Gastrocnemius medialis (tissue), 4 donors: ENCODE measurements at regions not wholly inside any gene's neighbourhood (a gene's known extent, or its start where the extent isn't known, plus 50 kb on each side); places are given as distances from the start of the nearest gene placed in this dataset.

Source experiments
- ATAC-seq, 2 donors: fragments of 150-250 bp; one replicate each; pipeline ENCODE4 v1.9.1; 2016
- DNase-seq, 2 donors: peaks; one replicate each; pipeline ENCODE4 v3.0.0-alpha.2; 2019
- H3K27ac ChIP-seq, 4 donors: fragments of 200-600 bp; sonication (generic); 1 replicate in 1 of 4; 2 replicates in 3 of 4; pipeline ENCODE4 v1.5.1; 2016 to 2018; ENCODE audit warnings: mild to moderate bottlenecking in 2 of 4, moderate library complexity in 1 of 4
- H3K27me3 ChIP-seq, 3 donors: fragments of 200-600 bp; sonication (generic) in 2 of 3; 1 replicate in 1 of 3; 2 replicates in 2 of 3; pipeline versions ENCODE4 v1.5.1 to v1.6.0; 2016 to 2019; ENCODE audit warnings: mild to moderate bottlenecking in 1 of 3, moderate library complexity in 1 of 3
- H3K36me3 ChIP-seq, 2 donors: fragments of 200-600 bp; sonication (generic) in 1 of 2; one replicate each; pipeline ENCODE4 v1.5.1; 2017 to 2018
- H3K4me1 ChIP-seq, 2 donors: fragments of 200-600 bp; sonication (generic) in 1 of 2; one replicate each; pipeline ENCODE4 v1.5.1; 2016 to 2017; ENCODE audit warnings: mild to moderate bottlenecking in 2 of 2
- H3K4me3 ChIP-seq, 4 donors: fragments of 200-600 bp; sonication (generic) in 3 of 4; 1 replicate in 1 of 4; 2 replicates in 3 of 4; pipeline ENCODE4 v1.5.1; 2016 to 2019; ENCODE audit warnings: mild to moderate bottlenecking in 2 of 4
- H3K9me3 ChIP-seq, 3 donors: fragments of 200-600 bp; sonication (generic) in 2 of 3; 1 replicate in 1 of 3; 2 replicates in 2 of 3; pipeline ENCODE4 v1.5.1; 2016 to 2019
- POLR2A ChIP-seq, 2 donors: fragments of 450-650 bp; IDR thresholded peaks; one replicate each; pipeline ENCODE4 v1.6.1; 2017; ENCODE audit warnings: antibody characterized with exemption in 2 of 2, mild to moderate bottlenecking in 2 of 2, moderate library complexity in 2 of 2
- in situ Hi-C, 4 donors: fragments of 200-750 bp; cut with MboI; loops; one replicate each; pipeline versions ENCODE4 v1.15.0 to v1.8.0; 2017; ENCODE audit warnings: low sequenced_read_pairs in 4 of 4
- intact Hi-C: fragments of 100-400 bp; cut with DNase I; formaldehyde crosslinking; loops from one replicate; pipeline ENCODE4 v1.15.1; 2023; ENCODE audit warnings: low total_unique reads
- TF ChIP-seq, protein P1 (sequence below), 5 experiments: fragments of 450-650 bp in 3 of 5; fragments of 200-600 bp in 2 of 5; sonication (generic) in 2 of 5; IDR thresholded peaks in 4 of 5; conservative IDR thresholded peaks in 1 of 5; 1 replicate in 4 of 5; 2 replicates in 1 of 5; pipeline ENCODE4 v1.5.1; 2016 to 2019; ENCODE audit warnings: antibody characterized with exemption in 5 of 5, mild to moderate bottlenecking in 3 of 5, moderate library complexity in 3 of 5

DNA sequence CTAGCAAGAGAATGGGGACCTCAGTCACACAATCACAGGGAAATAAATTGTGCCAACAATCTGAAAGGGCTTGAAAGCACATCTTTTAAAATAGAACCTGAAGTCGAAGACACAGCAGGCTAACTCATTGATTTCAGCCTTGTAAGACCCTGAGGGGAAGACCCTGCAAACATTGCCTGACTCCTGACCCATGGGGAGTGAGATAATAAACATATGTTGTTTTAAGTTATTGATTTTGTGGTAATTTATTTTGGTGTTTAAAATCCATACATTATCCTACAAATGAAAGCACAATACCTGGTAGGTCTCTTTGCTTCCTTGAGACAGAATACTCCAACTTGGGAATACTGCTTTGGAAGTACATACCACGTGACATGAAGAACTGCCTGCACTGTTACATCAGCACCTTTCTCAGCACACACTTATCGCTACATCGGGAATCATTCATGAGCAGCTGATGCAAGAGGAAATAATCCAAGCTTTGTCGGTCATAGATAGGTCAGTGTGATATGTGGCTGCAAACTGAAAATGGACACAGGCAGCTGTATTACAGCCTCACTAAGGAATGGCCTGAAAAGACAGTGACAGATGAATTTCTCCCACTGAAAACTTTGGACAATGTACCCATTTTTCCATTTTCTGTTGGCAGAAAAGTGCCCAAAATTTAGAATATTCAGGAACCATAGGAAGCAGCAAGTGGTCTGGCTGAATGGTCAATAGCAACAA, 494.5 kb upstream of the MAP2 start:
- Histone ChIP-seq H3K36me3 (no peaks in the 10 kb centered on the region), H3K4me1 (no peaks in the 10 kb centered on the region), H3K9me3 (no peaks in the 10 kb centered on the region), H3K27ac (no peak overlapping the region), H3K4me3 (no peak overlapping the region), H3K27me3 (no peaks in the 10 kb centered on the region)
- intact Hi-C loops = no loop called here
- ATAC-seq (no peak), DNase-seq (no peak)
- TF ChIP-seq, protein P1, sequence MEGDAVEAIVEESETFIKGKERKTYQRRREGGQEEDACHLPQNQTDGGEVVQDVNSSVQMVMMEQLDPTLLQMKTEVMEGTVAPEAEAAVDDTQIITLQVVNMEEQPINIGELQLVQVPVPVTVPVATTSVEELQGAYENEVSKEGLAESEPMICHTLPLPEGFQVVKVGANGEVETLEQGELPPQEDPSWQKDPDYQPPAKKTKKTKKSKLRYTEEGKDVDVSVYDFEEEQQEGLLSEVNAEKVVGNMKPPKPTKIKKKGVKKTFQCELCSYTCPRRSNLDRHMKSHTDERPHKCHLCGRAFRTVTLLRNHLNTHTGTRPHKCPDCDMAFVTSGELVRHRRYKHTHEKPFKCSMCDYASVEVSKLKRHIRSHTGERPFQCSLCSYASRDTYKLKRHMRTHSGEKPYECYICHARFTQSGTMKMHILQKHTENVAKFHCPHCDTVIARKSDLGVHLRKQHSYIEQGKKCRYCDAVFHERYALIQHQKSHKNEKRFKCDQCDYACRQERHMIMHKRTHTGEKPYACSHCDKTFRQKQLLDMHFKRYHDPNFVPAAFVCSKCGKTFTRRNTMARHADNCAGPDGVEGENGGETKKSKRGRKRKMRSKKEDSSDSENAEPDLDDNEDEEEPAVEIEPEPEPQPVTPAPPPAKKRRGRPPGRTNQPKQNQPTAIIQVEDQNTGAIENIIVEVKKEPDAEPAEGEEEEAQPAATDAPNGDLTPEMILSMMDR (IDR thresholded peaks at IDR 0.05 in 4 of 5, conservative IDR thresholded peaks at IDR 0.05 in 1 of 5) = no peak
- no peak for TF ChIP-seq POLR2A (IDR thresholded peaks at IDR 0.05)
- in situ Hi-C loops = no loop called here

GRCh38 chr2:208929894-208930427, 493.9 kb upstream of the MAP2 start:
- intact Hi-C loops = no loop called here
- Histone ChIP-seq H3K36me3 (no peaks in the 10 kb centered on the region), H3K27me3 (no peaks in the 10 kb centered on the region), H3K27ac (no peak overlapping the region), H3K4me3 (no peak overlapping the region), H3K4me1 (no peaks in the 10 kb centered on the region), H3K9me3 (no peaks in the 10 kb centered on the region)
- ATAC-seq (no peak), DNase-seq (no peak)
- in situ Hi-C loops = no loop called here
- TF ChIP-seq POLR2A (IDR thresholded peaks at IDR 0.05) = no peak
- TF ChIP-seq, protein P1 (IDR thresholded peaks at IDR 0.05 in 4 of 5, conservative IDR thresholded peaks at IDR 0.05 in 1 of 5) = no peak

DNA sequence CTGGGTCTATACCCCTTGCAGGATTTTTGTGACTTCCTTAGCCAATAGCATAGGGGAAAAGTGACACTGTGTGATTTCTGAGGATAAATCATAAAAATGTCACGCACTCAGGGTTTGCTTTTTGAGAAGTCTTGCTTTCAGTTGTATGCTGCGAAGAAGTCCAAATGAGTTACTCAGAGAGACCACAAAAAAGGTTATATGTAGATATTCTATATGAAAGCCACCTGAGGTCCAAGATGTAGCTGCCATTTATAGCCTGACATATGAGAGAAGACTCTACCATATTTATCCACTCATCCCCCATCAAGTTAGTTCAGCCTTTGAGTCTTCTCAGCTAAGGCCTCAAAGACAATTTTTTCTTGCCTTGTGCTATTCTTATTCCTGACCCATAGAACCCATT, 488.3 kb upstream of the MAP2 start:
- H3K36me3 ChIP-seq = no peaks in the 10 kb centered on the region
- no peaks in the 10 kb centered on the region for H3K9me3 ChIP-seq
- no peaks in the 10 kb centered on the region for H3K27me3 ChIP-seq
- intact Hi-C loops = no loop called here
- no peak overlapping the region for H3K27ac ChIP-seq
- DNase-seq (no peak), ATAC-seq (no peak)
- H3K4me1 ChIP-seq = no peaks in the 10 kb centered on the region
- no peak overlapping the region for H3K4me3 ChIP-seq
- TF ChIP-seq POLR2A (IDR thresholded peaks at IDR 0.05) = no peak
- TF ChIP-seq, protein P1 (IDR thresholded peaks at IDR 0.05 in 4 of 5, conservative IDR thresholded peaks at IDR 0.05 in 1 of 5) = no peak
- in situ Hi-C loops = no loop called here

DNA sequence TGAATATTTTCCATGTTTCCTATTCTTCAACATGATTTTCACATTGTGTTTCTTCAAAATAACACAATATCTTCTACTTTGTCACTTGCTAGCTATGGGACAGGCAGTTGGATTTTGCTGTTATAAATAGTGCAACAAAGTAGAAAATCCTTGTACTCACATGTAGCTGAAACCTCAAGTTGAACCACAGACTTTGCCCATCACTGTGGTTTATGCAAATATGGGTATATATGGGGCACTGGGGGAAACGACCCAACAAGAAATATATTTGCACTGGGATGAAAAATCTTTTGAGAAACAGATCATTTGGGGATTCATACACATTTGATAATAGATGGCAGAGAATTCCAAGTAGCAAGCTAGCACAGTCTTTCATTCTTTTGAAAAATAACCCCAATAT, 486.3 kb upstream of the MAP2 start:
- in situ Hi-C loops = no loop called here
- DNase-seq = no peak

More for the DNA sequence above, 486.3 kb upstream of the MAP2 start:
- no peaks in the 10 kb centered on the region for H3K27me3 ChIP-seq
- H3K27ac ChIP-seq = no peak overlapping the region
- no peaks in the 10 kb centered on the region for H3K36me3 ChIP-seq
- H3K4me3 ChIP-seq = no peak overlapping the region
- H3K9me3 ChIP-seq = no peaks in the 10 kb centered on the region
- TF ChIP-seq POLR2A (IDR thresholded peaks at IDR 0.05) = no peak
- TF ChIP-seq, protein P1 (IDR thresholded peaks at IDR 0.05 in 4 of 5, conservative IDR thresholded peaks at IDR 0.05 in 1 of 5) = no peak
- H3K4me1 ChIP-seq = no peaks in the 10 kb centered on the region
- intact Hi-C loops = no loop called here
- no peak for ATAC-seq
